GM21526 (cell line): ENCODE measurements at regions not wholly inside any gene's neighbourhood (a gene's known extent, or its start where the extent isn't known, plus 50 kb on each side); places are given as distances from the start of the nearest gene placed in this dataset.
"Not testable (repeated sequence)": the region's sequence is repeated elsewhere in the genome, so short reads cannot be mapped to it uniquely, and the experiment has no call there.

Experiments
- ATAC-seq: cut with Tn5 transposase; IDR thresholded peaks from one replicate; pipeline ENCODE4 v1.9.1; 2021; ENCODE audit warnings: moderate library complexity; ENCODE audit not compliant: unreplicated experiment, low FRiP score

DNA sequence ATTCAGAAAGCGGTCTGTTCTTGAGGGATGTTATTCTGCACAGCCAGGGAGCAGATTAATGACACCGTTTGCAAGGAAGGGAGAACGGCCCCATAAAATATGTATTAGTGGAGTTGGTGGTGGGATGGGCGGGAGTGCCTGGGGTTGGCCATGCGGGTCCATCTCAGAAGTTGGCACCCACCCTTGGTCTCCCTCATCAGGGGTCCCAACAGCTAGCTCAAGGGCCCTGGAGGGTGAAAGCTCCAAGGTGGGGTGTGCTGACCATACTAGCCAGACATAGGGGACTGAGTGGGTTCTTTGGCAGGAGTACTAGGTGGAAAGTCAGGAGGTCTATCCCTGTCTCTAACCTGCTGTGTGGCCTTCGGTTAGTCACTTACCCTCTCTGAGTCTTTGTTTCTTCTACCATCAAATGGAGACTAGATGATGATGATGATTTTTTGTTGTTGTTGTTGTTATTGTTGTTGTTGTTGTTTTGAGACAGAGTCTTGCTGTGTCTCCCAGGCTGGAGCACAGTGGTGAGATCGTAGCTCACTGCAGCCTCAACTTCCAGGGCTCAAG is 83.2 kb upstream of the BRD7 start:
- no peak for ATAC-seq

GRCh38 chr16:50450957-50451356 is 82.2 kb upstream of the BRD7 start:
- no peak for ATAC-seq

DNA sequence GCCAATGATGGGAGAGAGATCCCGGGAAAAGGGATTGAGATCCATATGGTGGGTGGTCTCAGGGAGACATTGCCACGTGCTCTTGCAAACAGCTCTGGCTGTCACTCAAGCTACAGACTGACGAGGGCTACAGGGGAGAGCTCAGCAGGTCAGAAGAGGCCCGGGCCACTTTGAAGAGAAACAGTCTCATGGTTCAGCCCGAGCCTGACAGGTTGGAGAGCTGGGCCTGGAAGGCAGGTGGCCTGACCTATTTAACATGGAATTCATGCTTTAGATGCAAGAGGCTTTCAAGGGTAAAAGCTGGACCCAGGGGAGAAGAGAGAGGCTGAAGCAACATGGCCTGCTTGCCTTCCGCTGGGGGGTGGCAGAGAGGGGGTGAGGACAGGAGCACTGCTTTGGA is 81.0 kb upstream of the BRD7 start:
- ATAC-seq: no peak

DNA sequence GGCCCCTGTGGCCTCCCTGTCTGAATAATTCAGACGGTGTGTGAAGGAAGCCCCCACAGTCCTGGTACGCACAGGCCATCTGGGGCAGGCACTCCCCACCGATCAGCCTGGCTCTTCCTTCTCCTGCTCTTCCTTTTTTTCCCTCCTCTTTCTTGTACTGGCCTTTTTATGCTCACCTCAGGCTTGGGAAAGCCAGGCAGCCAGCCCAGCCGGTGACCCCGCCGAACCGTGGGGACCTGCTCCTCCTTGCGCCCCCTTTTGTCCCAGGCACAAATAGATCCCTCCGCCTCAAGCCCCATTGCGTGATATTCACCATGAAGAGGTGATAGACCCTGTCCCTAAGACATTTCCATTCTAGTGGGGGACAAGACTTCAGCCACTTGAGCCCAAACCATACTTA is 80.2 kb upstream of the BRD7 start:
- ATAC-seq: no peak

GRCh38 chr16:50448522-50448921 is 79.7 kb upstream of the BRD7 start:
- ATAC-seq: no peak

GRCh38 chr16:50447386-50447785 is 78.6 kb upstream of the BRD7 start:
- not testable (repeated sequence) for ATAC-seq

- no peak for ATAC-seq
Observed at GRCh38 chr16:50446861-50447260, 78.1 kb upstream of the BRD7 start.

- ATAC-seq: no peak
Observed at GRCh38 chr16:50445621-50446555, 77.1 kb upstream of the BRD7 start.

- no peak for ATAC-seq
Observed at GRCh38 chr16:50444526-50444925, 75.7 kb upstream of the BRD7 start.

DNA sequence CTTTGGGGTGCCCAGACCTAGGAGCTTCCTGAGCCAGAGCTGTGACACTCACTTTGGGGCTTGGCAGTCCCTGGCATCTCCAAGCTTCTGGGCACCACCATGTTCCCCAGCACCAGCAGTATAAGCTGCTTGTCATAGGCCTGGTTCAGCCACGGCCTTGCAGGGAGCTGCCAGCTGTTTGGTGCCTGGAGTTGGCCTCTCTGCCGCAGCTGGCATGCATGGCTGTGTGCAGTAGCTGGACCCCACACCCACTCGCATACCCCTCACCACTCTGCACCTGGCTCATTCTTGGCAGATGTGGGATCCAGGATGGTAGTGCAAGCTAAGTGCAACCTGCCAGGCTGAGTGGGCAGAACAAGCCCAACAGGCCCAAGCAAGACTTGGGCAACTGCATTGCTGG is 73.4 kb upstream of the BRD7 start:
- no peak for ATAC-seq

DNA sequence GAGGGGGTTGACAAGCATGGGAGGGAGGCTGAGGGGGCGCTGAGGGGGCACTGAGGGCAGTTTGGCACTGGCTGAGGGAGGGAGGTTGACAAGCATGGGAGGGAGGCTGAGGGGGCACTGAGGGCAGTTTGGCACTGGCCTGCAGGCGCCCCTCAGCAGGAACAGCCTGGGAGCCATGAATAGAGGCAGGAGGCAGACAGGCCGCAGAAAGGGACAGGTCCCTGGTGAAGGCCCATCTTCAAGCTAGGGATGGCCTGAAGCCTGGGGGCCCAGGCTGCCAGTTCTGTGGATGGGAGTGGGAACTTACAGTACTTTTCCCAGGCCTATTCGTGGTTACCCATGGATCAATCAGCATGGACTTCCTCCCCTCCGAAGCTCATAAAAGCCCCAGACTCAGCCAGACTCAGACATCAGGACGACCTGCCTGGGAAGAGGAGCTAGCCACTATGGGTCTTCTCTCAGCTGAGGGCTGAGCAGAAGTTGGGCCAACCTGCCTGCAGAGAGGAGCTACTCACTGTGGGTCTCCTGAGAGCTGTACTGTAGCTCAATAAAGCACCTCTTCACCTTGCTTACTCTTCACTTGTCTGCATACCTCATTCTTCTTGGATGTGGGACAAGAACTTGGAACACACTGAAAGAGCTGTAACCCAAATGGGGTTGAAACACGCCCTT is 72.8 kb upstream of the BRD7 start:
- no peak for ATAC-seq

DNA sequence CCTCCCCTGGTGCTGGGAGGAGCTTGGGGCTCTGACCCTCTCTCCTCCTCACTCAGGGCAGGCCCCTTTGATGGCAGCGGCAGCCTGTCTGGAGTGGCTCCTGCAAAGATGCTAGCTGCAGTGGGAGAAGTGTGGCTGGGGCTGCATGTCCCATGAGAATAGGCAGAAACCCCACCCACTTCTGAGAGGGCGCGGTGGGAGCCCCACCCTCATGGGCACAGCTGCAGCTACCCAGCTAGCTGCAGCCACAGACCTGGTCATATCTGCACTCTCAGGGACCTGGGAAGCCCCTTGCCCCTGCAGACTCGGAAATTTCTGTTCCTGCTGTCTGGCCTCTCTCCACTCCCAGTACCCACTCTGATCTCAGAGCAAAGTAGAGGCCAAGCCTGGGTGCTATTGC is 72.2 kb upstream of the BRD7 start:
- ATAC-seq: no peak

GRCh38 chr16:50440531-50440930 is 71.7 kb upstream of the BRD7 start:
- ATAC-seq: no peak

DNA sequence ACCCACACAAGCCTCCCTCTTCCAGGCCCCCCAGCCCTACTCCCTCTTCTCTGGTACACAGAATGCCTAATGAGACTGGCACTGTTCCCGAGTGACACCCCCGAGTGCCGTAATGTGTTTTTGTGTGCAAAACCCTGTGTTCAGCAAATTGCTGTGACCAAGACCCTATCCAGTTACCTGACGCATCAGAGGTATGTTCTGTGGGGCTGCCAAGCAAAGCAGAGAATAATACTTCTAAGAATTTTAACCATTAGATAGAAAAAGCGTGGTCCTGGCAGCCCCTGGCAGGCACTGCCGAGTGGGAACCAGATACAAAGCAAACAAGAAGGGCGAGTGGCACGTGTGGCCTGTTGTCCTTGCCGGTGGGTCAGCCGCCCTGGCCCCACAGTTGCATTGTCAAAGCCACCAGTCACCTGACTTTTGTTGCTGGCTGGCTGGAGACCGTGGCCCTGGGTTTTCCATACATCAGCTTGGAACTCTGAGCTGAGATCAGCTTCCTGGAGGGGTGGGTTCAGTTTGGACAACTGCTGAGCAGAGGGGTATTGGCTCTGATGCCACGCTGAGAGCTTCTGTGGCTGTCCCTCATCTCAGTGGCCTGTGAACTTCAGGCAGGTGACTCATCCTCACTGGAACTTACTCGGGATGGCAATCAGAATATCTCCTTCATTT is 69.1 kb upstream of the BRD7 start:
- ATAC-seq: no peak

DNA sequence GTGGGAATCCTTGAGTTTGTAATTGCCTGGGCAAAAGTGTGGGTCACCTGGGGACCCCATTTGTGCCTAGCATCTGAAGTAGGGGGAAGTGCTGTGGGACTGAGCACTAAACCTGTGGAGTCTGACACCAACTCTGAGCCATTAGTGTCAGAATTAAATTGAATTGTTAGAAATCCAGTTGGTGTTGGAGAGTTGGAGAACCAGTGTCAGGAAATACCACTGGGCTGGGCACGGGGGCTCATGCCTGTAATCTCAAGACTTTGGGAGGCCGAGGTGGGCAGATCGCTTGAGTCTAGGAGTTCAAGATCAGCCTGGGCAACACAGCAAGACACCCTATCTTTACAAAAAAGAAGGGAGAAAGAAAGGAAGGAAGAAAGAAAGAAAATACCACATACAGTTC is 67.5 kb upstream of the BRD7 start:
- no peak for ATAC-seq

GRCh38 chr16:50434872-50435478 is 66.2 kb upstream of the BRD7 start:
- no peak for ATAC-seq

DNA sequence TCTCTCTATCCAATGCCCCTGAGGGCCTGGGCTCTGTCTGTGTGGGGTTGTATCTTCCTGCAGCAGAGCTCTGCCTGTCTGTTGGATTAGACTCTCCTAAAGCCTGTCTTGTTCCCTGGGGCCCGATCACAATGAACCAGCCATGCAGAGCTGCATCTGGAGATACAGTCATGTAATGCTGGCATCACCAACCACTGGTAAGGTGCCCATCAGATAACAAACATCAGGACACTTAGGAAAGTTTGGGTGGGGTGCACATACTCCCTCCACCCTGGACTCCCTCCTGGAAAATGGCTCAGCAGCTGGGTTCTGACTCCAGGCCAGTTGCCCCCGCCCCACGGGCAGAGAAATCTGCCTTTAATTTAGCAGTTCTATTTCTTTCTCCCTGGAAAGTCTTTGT is 61.3 kb upstream of the BRD7 start:
- ATAC-seq: no peak

GRCh38 chr16:50428742-50429141 is 60.0 kb upstream of the BRD7 start:
- ATAC-seq: no peak

DNA sequence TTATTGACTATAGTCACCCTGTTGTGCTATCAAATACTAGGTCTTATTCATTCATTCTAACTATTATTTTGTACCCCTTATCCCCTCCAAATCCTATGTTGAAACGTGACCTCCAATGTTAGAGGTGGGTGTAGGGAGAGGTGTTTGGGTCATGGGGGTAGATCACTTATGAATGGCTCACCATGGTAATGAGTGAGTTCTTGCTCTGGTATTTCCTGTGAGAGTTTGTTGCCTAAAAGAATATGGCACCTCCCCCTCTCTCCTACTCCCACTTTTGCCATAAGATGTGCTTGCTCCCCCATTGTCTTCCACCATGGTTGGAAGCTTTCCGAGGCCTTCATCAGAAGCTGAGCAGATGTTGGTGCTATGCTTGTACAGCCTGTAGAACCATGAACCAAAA is 59.3 kb upstream of the BRD7 start:
- ATAC-seq: no peak

DNA sequence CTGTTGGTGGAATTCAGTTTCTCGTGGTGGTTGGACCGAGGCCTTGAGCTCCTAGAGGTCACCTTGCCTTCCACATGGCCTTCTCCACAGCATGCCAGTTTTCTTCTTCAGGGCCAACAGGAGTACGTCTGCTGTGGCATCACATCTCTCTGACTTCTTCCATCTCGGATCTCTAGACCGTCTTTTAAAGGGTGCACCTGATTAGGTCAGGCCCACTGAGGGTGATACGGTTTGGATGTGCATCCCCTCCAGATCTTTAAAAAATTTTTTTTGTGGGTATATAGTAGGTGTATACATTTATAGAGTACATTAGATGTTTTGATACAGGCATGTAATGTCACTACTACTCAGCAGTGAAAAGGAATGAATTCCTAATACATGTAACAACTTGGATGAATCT is 58.3 kb upstream of the BRD7 start:
- no peak for ATAC-seq

GRCh38 chr16:50425648-50426047 is 56.9 kb upstream of the BRD7 start:
- no peak for ATAC-seq
